GM18870 (cell line): ENCODE measurements at regions not wholly inside any gene's neighbourhood (a gene's known extent, or its start where the extent isn't known, plus 50 kb on each side); places are given as distances from the start of the nearest gene placed in this dataset.

Experiments
- ATAC-seq: cut with Tn5 transposase; IDR thresholded peaks from one replicate; pipeline ENCODE4 v1.9.1; 2021; ENCODE audit warnings: moderate library complexity; ENCODE audit not compliant: unreplicated experiment

GRCh38 chr15:69955240-69955894 lies 142.3 kb downstream of the TLE3 start:
- no peak for ATAC-seq

DNA sequence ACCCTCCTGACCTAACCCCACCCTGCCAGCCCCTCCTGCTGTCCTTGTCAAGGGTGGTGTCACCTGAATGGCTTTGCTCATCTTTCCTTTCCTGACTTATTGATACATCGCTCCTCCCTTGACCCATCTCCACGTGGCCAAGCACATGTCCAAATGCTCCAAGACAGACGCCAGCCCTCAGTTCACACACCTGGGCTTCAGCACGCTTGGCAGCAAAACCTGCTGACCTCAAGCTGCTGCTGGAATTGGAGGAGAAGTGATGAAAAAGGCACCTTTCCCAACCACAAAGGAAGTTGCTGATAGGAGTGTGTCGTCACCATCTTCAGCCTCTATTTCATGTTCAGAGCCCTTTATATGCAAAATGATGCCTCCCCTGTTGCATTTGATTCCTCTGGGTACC lies 141.3 kb downstream of the TLE3 start:
- ATAC-seq, result no peak

DNA sequence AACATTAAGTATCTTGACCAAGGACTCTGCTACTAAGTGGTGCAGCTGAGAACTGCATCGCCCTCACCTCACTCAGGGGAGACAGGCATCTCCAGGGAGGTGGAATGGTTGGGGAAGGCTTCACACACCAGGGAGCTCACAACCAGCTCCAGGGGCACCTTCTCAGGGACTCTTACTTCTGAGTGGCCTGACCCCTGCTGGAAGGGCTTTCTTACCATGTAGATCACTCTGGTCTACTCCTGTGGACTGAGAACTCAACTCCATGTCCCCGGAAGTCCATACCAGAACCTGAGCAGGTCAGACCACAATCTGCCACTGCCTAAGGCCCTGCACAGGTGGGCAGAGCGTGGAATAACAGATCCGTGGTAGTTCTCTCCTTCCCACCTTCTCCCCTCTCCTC lies 140.5 kb downstream of the TLE3 start:
- no peak for ATAC-seq

GRCh38 chr15:69958496-69959084 lies 139.1 kb downstream of the TLE3 start:
- no peak for ATAC-seq

DNA sequence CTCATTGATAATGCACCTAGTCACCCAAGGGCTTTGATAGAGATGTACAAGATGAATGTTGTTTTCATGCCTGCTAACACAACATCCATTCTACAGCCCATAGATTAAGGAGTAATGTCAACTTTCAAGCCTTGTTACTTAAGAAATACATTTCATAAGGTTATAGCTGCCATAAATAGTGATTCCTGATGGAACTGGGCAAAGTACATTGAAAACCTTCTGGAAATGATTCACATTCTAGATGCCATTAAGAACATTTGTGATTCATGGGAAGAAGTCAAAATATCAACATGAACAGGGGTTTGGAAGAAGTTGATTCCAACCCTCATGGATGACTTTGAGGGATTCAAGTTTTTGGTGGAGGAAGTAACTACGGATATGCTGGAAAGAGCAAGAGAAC lies 135.2 kb downstream of the TLE3 start:
- ATAC-seq, result no peak

DNA sequence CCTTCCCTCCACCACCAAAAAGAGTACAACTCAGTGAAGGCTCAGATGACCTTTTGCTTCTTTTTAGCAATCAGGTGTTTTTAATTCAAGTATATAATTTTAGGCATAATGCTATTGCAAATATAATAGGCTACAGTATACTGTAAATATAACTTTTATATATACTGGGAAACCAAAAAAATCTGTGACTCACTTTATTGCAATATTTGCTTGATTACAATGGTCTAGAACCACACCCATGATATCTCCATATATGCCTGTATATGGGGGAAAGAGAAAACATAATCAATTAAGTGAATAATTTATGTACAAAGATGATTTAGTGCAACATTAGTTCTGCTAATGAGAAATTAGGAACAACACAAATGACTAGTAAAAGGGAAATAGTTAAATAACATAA lies 134.3 kb downstream of the TLE3 start:
- no peak for ATAC-seq

- ATAC-seq, result no peak
Measured at GRCh38 chr15:69971771-69972170, 125.9 kb downstream of the TLE3 start.

DNA sequence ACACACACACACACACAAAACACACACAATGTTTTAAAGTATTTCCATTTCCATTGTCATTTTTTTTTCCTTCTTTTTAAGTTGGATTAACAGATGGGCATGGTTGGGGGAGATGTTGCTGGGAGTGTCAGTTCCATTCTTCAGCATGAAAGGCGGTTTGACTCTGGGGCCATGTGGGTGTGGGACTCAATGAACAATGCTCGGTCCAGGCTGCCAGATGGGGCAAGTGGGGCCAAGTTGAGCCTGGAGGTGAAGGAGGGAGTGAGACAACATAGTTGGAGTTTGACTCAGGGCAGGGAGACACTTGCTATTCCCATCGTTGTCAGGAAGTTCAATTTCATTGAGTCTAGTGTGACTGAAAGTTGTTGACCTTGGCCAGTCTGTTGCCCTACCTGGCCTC lies 125.3 kb downstream of the TLE3 start:
- no peak for ATAC-seq

DNA sequence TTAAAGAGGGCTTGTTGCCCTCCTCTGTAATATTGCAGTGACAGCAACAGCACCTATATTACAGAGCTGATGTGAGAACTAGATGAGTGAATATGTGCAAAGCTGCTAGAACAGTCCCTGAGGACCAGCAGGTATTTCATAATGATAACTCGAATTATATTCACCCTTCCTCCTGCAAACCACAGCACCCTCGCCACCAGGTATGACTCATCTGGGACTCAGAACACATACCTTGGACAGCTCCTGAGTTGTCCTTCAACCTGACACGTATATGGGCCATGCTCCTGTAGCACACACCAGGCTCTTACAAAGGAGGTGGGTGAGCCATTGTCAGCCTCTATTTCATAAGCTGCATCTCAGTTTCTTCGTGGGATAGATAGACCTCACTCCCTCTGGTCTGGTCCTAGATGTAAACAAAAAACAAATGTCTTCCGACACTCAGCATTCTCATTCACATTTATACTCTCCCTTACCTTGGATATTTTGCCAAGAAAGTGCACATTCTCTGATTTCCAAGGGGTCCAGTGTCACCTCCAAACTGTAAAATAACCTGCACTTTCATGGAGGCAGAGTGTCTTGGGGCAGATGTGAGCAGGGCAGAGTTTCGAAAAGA lies 124.5 kb downstream of the TLE3 start:
- no peak for ATAC-seq

DNA sequence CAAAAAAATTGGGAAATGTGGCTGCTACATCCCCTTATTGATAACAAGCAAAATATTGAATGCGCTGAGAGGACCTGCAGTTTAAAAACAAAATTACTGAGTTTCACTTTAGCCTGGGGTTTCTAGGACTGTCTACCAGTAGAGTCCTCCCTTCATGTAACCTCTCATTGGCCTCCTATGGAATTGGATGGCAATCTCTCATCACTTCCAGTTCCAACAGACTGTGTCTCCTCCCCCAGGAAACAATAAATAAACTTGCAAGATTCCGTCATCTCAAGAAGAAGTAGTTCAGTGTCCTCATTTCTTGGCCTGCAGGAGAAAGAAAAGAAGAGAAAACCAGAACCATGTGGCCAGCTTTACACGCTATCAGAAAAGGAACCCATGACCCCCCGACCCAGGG lies 123.8 kb downstream of the TLE3 start:
- ATAC-seq, result no peak

DNA sequence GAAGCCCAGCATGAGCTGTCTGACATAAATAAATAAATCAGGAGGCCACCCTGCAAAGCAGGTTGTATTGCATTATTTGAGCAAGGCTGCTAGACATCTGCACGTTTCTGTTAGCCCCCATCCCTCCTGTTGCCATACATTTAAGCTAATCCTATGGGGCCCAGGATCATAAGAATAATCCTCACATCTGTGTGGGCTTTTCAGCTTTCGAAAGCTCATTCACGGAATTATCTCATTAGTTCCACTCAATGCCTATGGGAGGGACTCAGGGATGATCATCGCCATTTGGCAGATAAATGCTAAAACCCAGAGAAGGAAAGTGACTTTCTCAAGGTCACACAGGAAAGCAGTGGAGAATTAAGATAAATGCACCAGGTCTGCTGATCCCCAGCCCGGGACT lies 123.4 kb downstream of the TLE3 start:
- no peak for ATAC-seq

DNA sequence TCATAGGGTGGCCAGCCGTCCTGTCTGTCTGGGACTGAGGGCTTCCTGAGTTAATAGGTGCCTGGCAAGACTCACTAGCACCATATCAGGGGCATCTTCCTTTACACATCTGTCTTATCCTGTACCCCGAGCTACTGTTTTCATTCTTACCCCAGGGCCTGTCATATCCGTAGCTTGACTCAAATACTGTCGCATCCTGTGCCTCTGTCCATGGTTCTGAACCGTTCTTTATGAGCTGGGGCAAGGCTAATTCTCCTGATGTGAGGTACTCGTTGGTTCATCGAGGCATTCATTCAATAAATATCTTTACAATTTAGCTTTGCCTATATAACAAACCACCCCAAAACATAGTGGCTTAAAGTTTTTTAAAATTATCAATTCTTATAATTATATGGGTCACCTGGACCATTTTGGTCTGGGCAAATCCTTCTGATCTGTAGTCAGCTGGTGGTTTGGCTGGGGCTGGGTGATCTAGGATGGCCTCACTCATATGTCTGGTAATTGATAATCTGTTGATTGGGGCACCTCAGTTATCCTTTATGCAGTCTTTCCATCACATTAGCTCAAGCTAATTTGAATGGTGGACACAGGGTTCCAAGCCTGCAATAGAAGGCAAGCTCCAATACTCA lies 121.2 kb downstream of the TLE3 start:
- ATAC-seq, result no peak

- ATAC-seq, result no peak
Measured at GRCh38 chr15:69978603-69979002, 119.1 kb downstream of the TLE3 start.

GRCh38 chr15:69979262-69979661 lies 118.5 kb downstream of the TLE3 start:
- no peak for ATAC-seq

GRCh38 chr15:69979783-69980182 lies 117.9 kb downstream of the TLE3 start:
- peak; percentile 66 for ATAC-seq

- no peak for ATAC-seq
Measured at GRCh38 chr15:69980341-69981059, 117.2 kb downstream of the TLE3 start.

- ATAC-seq, result no peak
Measured at GRCh38 chr15:69982037-69982436, 115.7 kb downstream of the TLE3 start.

GRCh38 chr15:69983696-69984265 lies 113.9 kb downstream of the TLE3 start:
- ATAC-seq, result no peak

GRCh38 chr15:69987492-69988489 lies 109.9 kb downstream of the TLE3 start:
- ATAC-seq, result no peak
